GM03348 (cell line): ENCODE measurements at regions not wholly inside any gene's neighbourhood (a gene's known extent, or its start where the extent isn't known, plus 50 kb on each side); places are given as distances from the start of the nearest gene placed in this dataset.

Experiments used
- DNase-seq: peaks from one replicate; pipeline ENCODE4 v3.0.0; 2012; ENCODE audit warnings: low spot score

DNA sequence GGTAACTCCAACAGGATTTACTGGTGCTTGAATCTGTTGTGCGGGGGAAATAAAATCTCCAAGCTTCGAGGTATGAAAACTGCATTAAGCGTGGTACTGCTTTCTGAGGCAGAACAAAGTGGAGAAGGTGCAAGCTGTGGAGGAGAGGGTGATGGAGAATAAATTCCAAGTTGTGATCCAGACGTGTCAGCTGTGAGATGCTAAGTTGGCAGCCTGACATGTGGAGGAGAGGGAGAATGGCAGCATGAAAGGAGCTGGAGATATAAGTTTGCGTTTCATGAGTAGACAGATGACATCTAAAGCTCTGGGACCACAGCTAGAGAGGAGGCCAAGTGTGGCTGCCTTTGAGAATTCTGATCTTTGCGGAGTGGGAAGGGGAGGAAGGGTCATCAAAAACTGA lies 411.8 kb downstream of the FBXO15 start:
- DNase-seq, result no peak

DNA sequence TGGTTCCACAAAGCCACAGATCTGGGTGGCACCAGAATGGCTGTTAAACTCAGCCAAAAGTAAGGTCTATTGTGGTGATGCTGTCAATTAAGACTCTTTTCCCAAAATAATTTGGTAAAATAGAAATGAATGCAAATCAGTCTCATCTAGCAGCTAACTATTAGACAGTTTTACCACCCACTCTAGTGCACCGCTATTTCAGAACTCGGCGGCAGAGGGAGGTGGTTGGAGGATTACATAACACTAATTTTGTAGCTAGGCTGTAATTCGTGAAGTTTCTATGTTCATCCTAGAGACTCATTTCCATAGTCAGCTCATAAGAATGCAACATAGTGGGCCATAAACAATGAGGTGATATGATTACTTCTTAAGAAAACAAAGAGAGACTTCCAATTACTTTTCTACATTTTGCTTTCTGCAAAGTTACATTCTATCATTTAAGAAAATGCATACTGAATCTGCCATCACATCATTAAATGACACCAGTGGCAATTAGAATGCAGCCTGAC lies 413.8 kb downstream of the FBXO15 start:
- DNase-seq, result no peak

DNA sequence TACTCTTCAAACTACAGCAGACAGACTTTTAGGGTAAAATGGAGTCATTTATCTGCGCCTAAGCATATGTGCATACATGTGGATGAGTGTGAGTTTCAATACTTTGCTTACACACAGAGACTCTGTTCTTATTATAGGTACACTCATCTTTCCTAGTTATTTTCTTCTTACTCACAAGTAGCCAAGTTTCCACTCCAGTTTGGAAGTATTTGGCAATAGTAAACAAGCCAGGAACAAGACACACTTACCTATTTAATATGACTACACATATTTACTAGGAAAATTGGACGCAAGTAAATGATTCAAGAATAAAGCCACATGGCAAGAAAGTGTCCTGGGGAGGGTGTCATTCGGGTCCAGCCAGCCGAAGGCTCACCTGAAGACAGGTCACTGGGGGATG lies 414.3 kb downstream of the FBXO15 start:
- DNase-seq, result no peak

DNA sequence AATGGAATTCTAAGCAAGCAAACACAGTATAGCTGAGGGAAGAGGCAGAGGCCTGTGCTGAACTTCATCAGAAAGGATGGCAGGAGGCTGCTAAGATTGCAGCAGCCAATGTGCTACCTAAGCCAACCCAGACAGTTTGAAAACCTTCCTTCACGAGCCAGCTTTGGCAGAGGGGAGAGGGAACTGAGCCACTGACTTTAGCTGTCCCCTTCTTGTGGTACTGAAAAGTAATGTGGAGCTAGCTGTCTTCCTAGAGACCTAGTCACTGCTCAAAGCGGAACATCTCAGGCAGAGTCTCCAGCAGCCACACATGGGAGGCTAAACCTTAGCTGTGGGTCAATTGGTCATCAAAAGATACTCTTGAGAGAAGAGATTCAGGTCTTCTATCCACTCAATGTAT lies 419.0 kb downstream of the FBXO15 start:
- DNase-seq, result no peak

DNA sequence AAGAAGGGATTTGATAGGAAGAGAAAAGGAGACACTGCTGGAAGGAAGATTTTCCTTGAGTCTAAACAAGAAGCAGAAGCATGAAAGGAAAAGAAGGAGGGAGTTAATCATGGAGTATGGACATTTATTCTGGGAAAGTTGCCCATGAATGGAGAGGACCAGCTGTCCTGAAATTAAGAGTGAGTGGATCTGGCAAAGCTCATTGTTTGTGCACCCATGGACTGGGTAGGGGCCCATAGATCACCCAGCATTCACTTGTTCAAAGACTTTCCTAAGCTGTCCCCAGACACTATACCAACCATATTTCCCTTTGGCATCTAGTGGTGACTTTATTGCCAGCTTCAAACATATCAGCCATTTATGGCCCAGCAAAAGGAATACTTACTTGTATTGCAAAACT lies 422.7 kb downstream of the FBXO15 start:
- DNase-seq, result peak; percentile 4

DNA sequence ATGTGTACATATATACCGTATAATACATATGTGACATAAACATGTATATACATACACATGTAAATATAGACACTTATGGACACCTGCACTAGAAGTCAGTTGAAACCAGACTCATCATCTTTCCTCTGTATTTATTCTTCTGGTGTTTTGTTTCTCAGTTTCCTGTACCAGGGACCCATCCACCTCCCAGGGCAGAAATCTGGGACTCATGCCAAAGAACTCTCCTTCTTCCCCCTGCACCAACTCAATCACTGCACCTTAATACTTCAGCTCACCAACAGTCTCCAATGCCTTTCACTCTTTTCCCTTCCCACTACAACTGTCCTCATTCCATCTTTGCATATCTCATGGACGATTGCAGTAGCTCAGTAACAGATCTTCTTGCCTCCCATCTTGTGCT lies 428.0 kb downstream of the FBXO15 start:
- DNase-seq, result no peak

DNA sequence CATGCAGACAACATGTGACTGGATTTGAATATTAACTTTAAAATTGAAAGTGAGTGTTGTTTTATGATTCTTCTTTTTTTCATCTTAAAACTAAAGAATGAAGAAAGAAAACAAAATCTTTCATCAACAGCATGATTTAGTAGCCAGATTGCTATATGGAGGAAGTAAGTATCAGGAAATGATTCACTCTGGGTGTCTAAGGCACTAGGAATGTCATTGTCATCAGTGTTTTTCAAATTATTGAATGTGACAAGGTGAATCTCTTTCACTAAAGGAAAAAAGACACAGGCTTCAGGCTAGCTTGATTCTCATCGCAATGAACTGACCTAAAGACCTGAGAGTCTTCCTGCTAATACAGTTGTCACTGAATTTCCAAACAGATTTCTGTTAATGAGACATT lies 430.1 kb downstream of the FBXO15 start:
- peak; percentile 29 for DNase-seq

DNA sequence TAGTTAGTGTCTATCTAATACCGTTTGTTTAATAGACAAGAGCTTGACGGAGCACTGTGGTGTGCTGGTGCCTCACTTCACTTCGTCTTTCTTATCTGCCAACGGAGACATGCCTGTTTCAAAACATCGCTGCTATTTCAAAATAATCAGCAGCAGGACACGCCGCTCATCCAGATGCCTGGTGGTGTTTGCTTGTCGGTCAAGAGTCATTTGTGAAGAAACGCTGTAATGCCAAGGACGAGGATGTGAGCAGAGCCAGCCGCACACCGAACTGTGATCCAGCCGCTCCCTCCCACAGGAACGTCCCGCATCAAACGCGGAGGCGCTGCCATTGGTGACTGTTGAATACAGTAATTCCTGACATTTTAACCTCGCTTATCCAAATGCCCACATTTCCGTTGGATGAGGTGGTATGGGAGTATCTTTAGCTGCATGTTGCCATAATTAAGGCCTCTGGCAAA lies 432.4 kb downstream of the FBXO15 start:
- DNase-seq, result no peak

DNA sequence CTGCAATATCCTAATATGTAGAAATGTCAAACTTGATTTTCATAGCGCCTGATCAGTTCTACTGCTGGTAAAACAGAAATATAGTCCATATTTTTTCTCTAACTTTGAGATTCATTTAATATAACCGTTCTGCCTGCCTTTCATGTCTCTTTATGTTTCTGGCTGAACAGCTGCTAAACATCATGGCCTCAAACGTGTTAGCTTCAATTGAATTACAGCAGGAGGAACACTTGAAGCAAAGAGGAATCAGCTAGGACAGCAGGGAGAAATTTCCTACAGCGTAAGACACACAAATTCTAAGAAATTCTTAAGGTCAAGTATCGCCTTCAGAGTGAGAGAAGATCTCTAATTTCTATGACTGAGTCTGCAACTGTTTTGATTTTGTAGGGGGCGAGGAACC lies 433.2 kb downstream of the FBXO15 start:
- DNase-seq, result no peak

DNA sequence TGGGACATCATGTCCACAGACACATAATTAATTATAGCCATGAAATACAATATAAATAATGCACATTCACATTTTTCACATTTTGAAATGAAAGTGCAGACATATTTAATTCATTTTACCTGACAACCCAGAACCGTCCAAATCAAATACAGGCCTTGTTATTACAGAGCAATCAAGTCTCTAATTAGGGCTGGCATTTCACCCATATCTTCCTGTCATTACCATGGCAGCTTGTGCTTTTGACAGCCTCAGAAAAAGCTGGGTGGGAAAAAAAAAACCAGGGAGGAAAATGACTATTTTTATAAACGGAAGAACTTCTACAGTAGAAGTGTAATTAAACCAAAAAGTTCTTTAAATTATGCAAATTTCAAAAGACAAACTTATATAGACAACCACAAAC lies 436.4 kb downstream of the FBXO15 start:
- DNase-seq, result no peak

DNA sequence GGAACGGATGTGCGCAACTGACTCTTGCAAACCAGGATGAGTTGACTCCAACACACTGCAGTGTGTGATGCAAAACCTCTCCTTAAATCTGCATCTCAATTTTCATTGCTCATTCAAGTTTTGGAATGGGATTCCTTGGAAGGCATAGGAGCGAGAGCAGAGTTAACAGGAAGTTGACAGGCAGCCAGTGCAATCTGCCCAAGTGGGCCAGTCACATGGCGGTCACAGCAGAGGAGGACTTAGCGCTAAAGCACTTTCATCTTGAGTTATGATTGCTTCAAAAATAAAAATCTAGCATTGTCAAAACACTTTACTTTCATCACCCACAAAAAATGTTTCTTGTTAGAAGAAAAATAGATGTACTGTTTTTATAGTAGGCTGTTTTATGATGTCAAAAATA lies 439.0 kb downstream of the FBXO15 start:
- no peak for DNase-seq

DNA sequence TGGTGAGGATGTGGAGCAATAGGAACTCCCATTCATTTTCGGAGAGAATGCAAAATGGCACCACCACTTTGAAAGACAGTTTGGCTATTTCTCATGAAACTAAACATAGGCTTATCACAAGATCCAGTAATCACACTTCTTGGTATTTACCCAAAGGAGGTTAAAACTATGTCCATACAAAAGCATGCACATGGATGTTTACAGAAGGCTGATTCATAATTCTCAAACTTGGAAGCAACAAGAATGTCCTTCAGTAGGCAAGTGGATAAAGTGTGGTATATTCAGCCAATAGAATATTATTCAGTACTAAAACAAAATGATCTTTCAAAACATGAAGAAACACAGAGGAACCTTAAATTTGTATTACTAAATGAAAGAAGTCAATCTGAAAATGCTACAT lies 440.6 kb downstream of the FBXO15 start:
- no peak for DNase-seq

DNA sequence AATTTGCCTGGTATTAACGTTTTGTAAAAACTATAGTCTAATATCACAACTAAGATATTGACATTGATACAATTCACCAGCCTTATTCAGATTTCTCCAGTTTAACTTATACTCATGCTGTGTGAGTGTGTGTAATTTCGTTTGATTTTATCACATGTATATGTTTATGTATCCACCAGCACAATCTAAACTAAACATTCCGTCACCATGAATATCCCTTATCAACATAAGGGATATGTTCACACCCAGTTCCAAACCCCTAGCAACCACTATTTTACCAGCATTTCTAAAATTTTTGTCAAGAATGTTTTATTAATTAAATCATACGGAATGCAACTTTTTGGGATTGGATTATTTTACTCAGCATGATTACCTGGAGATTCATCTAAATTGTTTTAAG lies 450.3 kb downstream of the FBXO15 start:
- no peak for DNase-seq

DNA sequence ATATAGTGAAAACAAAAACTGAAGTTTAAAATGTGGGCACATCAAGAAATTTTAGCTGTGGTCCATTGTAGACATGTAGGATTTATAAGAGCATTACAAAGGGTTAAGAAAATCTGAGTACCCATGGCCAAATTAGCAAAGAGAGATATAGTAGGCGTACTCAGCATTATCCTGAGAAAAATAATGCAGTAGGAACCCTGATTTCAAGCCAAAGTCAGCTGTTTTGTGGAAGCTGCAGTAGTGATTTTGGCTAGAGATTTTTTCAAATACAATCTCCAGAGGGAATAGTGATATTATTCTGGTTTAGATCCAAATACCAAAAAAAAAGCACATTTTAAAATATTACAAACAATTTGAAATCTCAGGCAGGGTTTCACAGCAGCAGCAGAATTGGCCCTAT lies 450.9 kb downstream of the FBXO15 start:
- no peak for DNase-seq

DNA sequence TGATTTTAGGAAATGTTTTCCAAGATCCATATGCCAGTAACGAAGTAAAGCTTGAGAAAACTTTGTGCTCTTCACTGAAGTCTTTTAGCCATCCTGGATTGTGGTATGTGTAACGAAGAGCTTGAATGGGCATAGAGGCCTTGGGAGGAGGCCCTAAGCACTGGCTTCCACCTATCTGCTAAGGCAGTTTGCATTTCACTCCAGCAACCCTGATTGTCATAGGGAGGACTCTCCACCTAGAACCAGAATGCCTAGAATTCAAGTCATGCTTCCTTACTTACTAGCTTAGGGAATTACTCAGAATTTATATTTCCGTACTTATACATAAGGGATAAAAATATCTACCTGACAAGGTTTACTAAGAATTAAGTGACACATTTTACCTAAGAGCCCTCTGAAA lies 451.5 kb downstream of the FBXO15 start:
- no peak for DNase-seq

DNA sequence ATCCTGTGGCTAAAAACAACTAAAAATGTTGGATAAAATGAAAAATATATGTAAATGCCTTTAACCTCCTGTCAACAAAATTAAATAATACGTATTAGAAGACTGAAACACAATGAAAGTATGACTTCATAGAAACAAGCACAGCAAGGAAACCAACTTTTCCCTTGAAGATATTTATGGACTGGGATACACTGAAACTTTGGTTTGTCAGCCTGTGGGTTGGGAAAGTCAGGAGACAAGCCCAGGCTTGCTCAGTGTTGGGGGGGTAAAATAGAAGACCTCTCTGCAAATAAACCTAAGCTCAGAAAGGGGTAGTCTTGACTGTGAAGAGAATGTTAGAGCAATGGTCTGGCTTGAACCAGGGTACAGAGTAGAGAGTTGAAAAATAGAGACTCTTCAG lies 454.5 kb downstream of the FBXO15 start:
- no peak for DNase-seq

DNA sequence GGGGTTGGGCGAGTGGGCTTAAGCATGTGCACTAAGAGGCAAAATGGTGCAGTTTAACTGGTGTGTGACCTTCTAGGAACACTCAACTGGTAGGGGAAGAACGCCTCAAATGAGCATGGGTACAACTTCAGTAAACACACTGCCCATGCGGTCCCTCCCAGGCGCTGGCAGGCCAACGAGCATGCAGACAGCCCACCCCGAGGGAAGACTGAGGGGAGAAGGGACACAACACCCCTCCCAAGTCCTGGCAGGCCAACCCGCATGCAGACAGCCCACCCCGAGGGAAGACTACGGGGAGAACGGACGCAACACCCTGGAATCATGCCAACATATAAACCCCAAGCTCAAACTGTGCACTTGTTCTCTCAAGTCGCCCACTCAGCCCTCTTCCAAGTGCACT lies 456.0 kb downstream of the FBXO15 start:
- no peak for DNase-seq

DNA sequence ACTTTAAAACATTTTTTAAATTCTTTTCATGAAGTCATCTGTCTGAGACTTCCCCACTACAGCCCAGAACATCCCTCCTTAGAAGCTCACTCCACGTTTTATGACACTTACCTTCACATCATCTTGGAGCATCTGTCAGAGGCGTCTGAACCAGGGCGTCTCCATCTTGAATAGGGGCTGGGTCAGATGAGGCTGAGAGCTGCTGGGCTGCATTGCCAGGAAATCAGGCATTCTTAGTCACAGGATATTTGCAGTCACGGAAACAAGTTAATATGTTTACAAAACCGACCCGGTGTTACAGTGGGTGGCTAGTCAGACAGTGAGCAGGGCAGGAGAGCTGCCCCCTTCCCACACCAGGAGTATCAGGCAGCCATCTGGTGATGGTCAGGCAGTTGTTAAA lies 456.5 kb downstream of the FBXO15 start:
- peak; percentile 37 for DNase-seq

DNA sequence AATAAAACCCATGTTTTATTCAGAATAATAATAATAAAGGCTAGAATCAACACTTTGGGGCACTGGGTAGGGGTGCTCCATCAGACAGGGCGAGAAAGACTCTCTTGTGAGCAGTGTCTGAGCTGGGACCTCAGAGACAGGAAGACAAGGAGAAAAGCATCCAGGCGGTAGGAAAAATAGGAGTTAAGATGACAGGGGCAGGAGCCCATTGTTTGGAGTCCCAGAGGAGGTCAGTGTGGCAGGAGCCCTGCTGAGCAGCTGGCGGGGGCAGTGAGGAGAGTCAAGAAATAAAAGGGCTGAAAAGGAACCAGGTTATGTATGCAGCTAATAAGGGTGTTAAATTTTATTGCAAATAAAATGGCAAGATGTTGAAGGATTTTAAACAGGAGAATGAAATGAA lies 457.4 kb downstream of the FBXO15 start:
- DNase-seq, result no peak

DNA sequence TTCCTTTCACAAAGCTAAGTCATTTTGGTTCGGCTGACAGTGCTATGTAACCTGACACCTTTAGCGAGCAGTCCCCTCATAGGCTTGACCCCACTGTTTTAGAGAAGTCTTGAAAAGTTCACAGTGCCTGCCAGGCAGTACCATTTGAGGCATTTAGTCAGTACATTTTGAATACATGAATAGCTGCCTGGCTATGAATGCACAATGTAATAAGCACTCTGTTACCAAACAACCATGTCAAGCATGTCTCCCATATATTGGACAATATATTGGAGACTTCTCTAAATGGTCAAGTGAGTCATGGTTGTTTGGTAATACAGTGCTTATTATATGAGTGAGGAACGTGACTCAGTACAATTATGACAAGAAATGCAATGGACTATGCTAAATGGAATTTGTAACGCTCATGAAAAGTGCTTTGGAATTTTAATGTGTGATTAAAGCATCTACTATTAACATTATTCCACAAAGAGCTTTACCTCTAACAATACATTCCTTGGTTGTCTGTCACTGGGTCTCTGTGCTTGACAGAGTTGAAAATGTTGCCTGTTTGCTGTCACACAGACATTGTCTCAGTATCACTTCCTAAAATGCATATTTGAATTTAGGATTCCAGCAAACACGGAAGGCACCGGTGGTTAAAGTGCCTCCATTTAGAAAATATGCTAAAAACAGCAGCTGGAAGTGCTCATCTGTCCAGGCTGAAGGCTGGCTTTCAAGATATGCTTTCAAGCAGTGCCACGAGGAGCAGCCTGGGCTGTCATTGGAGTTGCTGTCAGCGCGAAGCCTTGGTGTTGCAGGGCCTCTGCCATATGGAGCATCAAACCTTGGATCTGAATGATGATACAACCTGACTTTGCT lies 458.6 kb downstream of the FBXO15 start:
- DNase-seq, result peak; percentile 44

DNA sequence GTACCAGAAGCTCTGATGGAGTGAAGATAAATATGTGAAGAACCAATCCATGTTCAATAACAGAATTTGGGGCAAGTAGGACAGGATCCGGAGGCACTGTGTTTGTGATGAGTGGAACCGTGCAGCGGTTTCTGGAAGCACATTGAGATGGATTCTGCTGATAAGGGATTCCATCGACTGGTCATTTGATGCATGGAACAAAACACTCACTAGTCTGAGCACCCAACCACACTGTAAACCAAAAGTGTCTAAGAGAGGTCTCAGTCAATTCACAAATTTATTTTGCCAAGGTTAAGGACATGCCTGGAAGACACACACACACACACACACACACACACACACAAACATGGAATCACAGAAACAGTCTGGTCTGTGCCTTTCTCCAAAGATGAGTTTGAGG lies 459.5 kb downstream of the FBXO15 start:
- no peak for DNase-seq

DNA sequence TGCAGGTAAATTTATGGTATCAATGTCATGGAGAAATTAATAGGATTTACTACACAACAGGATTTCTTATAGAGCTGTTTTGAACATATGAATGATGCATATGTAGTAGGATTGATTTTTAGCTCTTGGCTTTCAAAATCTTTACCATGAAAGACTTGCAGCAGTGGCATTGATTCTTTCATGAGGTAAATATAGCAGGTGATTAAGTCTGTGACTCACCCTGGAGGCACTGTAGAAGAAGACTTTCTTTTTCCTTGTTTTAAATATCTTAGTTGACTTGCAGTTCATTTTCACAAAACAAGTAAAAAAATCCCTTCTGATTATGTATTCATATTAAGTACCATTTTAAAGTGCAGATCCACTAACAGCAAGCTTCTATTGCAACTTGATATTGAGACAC lies 463.0 kb downstream of the FBXO15 start:
- no peak for DNase-seq

DNA sequence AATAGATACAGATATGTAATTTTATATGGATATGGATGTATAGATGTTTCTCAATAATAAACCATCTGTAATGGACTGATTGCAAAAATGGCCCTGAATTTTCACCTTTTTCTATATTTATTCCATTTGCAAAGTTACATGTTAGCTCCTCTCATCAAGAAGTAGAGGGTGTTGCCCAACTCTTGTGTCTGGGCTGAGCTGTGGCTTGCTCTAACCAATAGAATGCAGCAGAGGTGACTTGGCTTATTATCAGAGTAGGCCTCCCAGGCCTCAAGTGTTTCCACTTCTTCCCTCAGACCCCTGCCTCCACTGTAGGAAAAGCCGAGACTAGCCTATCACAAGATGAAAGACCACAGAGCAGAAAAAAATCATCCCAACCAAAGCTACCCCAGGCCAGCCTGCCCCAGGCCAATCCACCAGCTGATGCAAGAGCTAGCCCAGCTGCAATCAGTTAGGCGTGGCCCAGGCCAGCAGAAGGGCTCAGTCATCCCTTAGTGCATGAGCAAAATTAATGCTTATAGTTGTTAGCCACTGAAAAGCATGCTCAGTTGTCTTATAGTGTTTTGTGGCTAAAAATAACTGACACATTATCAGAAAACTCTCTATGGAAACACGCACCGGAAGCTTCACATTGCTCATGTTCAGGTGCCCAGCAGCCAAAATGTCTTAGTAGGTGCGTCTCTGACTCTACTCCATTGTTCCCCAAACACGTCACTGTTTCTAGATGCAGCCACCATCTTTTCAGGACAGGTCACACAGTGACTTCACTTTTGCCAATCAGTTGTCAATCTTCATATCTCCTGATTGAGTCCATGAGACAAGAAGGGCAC lies 464.0 kb downstream of the FBXO15 start:
- DNase-seq, result peak; percentile 17
